K562 (cell line): ENCODE measurements at regions not wholly inside any gene's neighbourhood (a gene's known extent, or its start where the extent isn't known, plus 50 kb on each side); places are given as distances from the start of the nearest gene placed in this dataset.

Experiments used
- CHD7 ChIP-seq: fragments of 200-600 bp; sonication (generic); IDR thresholded peaks from one replicate; pipeline ENCODE4 v1.6.1; 2012; ENCODE audit warnings: mild to moderate bottlenecking, low read depth, low read length, inconsistent platforms

GRCh38 chr16:74200921-74201320 lies 95.7 kb upstream of the PSMD7 start (continued):
- no peak for TF ChIP-seq CHD7
